Lung (tissue), 11 donors: ENCODE measurements at regions not wholly inside any gene's neighbourhood (a gene's known extent, or its start where the extent isn't known, plus 50 kb on each side); places are given as distances from the start of the nearest gene placed in this dataset.

ENCODE experiments used
- ATAC-seq: fragments of 200-7000 bp; cut with Tn5 transposase; one replicate; pipeline ENCODE4 v1.9.1; 2020; ENCODE audit warnings: moderate number of reproducible peaks; ENCODE audit not compliant: insufficient read depth, low FRiP score
- DNase-seq, 3 donors: peaks; one replicate each; pipeline ENCODE4 v3.0.0-alpha.2; 2013 to 2017
- H3K27ac ChIP-seq, 2 donors: one replicate each; pipeline ENCODE4 v1.5.1; 2013; ENCODE audit warnings: mild to moderate bottlenecking in 2 of 2, moderate library complexity in 2 of 2, control low read depth in 1 of 2, inconsistent platforms in 1 of 2, low read depth in 1 of 2, low read length in 1 of 2
- H3K27me3 ChIP-seq, 3 donors: one replicate each; pipeline ENCODE4 v1.5.1; 2013; ENCODE audit warnings: low read length in 2 of 3; ENCODE audit not compliant: control insufficient read depth in 3 of 3, insufficient read depth in 3 of 3
- H3K36me3 ChIP-seq, 4 donors: one replicate each; pipeline ENCODE4 v1.5.1; 2013; ENCODE audit warnings: low read length in 4 of 4, mild to moderate bottlenecking in 1 of 4, moderate library complexity in 1 of 4; ENCODE audit not compliant: control insufficient read depth in 4 of 4, insufficient read depth in 4 of 4
- H3K4me1 ChIP-seq, 5 donors: one replicate each; pipeline ENCODE4 v1.5.1; 2013; ENCODE audit warnings: low read length in 5 of 5, mild to moderate bottlenecking in 2 of 5, moderate library complexity in 1 of 5; ENCODE audit not compliant: control insufficient read depth in 5 of 5, insufficient read depth in 5 of 5
- H3K4me3 ChIP-seq: one replicate; pipeline ENCODE4 v1.5.1; 2013; ENCODE audit warnings: mild to moderate bottlenecking, control low read depth, moderate library complexity
- H3K9ac ChIP-seq, 2 donors: one replicate each; pipeline ENCODE4 v1.5.1; 2013; ENCODE audit warnings: low read length in 2 of 2, control low read depth in 1 of 2; ENCODE audit not compliant: insufficient read depth in 1 of 2
- H3K9me3 ChIP-seq, 4 donors: one replicate each; pipeline ENCODE4 v1.5.1; 2013; ENCODE audit warnings: low read length in 3 of 4, mild to moderate bottlenecking in 1 of 4, moderate library complexity in 1 of 4; ENCODE audit not compliant: control insufficient read depth in 4 of 4, insufficient read depth in 3 of 4
- CTCF ChIP-seq: IDR thresholded peaks from 2 replicates; pipeline ENCODE4 v1.5.1; 2012; ENCODE audit warnings: mild to moderate bottlenecking; ENCODE audit errors: control extremely low read depth, extremely low read depth
- WGBS, 2 donors: extraction: QIAGEN DNeasy Blood & Tissue Kit; methylation state at CpG; one replicate each; pipeline ENCODE4 v1.1.7; 2013; 5-methylcytosine and 5-hydroxymethylcytosine counted together
- donor health status: control.
- donor health status: control.
- donor health status: Bipolar disorder and iron deficiency.
- donor health status: healthy.
- donor health status: DM: yes; HTN: yes; CAD: no.

GRCh38 chr15:95577927-95578326 is 752.6 kb upstream of the NR2F2 start:
- H3K27me3 ChIP-seq = no peaks in the 10 kb centered on the region
- no peaks in the 10 kb centered on the region for H3K36me3 ChIP-seq
- H3K9me3 ChIP-seq = peaks cover 0 to 2% (median 0%) of the 10 kb centered on the region in 4 donors
- ATAC-seq (no peak), DNase-seq (no peak)
- no peak overlapping the region for H3K27ac ChIP-seq
- H3K4me3 ChIP-seq = no peak overlapping the region
- 82 to 85% methylated on average over 4 of the region's 4 CpGs for WGBS, 2 donors
- H3K4me1 ChIP-seq = no peaks in the 10 kb centered on the region
- TF ChIP-seq CTCF = no peak
- no peak overlapping the region for H3K9ac ChIP-seq

- Histone ChIP-seq H3K36me3 (no peaks in the 10 kb centered on the region), H3K27me3 (no peaks in the 10 kb centered on the region), H3K9me3 (no peaks in the 10 kb centered on the region), H3K9ac (no peak overlapping the region), H3K4me1 (no peaks in the 10 kb centered on the region), H3K27ac (no peak overlapping the region), H3K4me3 (no peak overlapping the region)
- DNase-seq = no peak
- 78% methylated on average over 3 of the region's 3 CpGs for WGBS, 2 donors
- TF ChIP-seq CTCF = no peak
- no peak for ATAC-seq
These were observed 750.4 kb upstream of the NR2F2 start for GRCh38 chr15:95580121-95580520.

- TF ChIP-seq CTCF = no peak
- ATAC-seq (no peak), DNase-seq (no peak)
- no peaks in the 10 kb centered on the region for H3K27me3 ChIP-seq
- no peak overlapping the region for H3K27ac ChIP-seq
- H3K36me3 ChIP-seq = no peaks in the 10 kb centered on the region
- no peaks in the 10 kb centered on the region for H3K9me3 ChIP-seq
- H3K9ac ChIP-seq = no peak overlapping the region
- no peak overlapping the region for H3K4me3 ChIP-seq
- WGBS, 2 donors = 92 to 95% methylated on average over 13 of the region's 13 CpGs
- H3K4me1 ChIP-seq = no peaks in the 10 kb centered on the region
These were observed 748.9 kb upstream of the NR2F2 start for GRCh38 chr15:95581595-95581994.

- Histone ChIP-seq H3K9ac (no peak overlapping the region), H3K4me3 (no peak overlapping the region), H3K27ac (no peak overlapping the region), H3K36me3 (no peaks in the 10 kb centered on the region), H3K27me3 (no peaks in the 10 kb centered on the region), H3K9me3 (no peaks in the 10 kb centered on the region), H3K4me1 (no peaks in the 10 kb centered on the region)
- TF ChIP-seq CTCF = no peak
- DNase-seq = no peak
- no peak for ATAC-seq
These were observed 746.4 kb upstream of the NR2F2 start for GRCh38 chr15:95584088-95584487.
